ENCODE measurements at regions not wholly inside any gene's neighbourhood (a gene's known extent, or its start where the extent isn't known, plus 50 kb on each side); places are given as distances from the start of the nearest gene placed in this dataset.

- TF ChIP-seq, protein P1, sequence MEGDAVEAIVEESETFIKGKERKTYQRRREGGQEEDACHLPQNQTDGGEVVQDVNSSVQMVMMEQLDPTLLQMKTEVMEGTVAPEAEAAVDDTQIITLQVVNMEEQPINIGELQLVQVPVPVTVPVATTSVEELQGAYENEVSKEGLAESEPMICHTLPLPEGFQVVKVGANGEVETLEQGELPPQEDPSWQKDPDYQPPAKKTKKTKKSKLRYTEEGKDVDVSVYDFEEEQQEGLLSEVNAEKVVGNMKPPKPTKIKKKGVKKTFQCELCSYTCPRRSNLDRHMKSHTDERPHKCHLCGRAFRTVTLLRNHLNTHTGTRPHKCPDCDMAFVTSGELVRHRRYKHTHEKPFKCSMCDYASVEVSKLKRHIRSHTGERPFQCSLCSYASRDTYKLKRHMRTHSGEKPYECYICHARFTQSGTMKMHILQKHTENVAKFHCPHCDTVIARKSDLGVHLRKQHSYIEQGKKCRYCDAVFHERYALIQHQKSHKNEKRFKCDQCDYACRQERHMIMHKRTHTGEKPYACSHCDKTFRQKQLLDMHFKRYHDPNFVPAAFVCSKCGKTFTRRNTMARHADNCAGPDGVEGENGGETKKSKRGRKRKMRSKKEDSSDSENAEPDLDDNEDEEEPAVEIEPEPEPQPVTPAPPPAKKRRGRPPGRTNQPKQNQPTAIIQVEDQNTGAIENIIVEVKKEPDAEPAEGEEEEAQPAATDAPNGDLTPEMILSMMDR (IDR thresholded peaks at IDR 0.05): no peak
Observed at GRCh38 chr13:34065928-34066327, 248.0 kb downstream of the RFC3 start.

DNA sequence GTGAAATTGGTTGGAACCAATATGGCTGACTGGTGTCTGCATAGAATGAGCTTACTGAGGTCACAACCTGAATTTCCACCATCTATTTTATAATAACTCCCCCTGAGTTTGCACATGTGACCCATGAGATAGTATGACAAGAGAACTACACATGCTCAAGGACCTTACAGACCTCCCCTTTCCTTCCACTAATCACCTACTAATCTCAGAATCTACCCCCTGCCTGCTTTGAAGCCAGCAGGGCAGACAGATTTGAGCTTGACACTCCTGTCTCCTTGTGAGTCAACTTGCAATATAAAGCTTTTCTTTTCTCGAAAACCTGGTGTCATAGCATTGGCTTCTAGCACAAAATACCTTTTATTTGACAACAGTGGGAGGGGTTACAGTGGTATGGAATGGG, 248.4 kb downstream of the RFC3 start:
- TF ChIP-seq, protein P1 (IDR thresholded peaks at IDR 0.05): no peak

DNA sequence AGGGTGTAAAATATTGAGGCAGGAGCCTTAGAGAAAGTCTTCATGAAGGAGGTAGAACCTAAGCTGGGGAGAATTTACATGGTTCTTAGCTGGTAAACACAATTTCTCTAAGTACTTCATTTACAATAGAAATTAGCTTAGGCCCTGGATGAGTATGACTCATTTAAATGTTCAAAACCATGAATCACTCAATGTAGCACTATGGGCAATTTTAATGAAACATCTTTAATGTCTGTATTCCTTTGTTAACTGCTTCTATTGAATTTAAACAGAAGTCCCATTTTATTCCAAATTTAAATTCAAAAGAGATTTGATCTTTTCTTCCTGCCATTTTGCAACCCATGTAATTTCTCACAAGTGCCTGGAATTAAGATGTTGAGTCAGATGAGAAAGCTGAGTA, 252.1 kb downstream of the RFC3 start:
- TF ChIP-seq, protein P1 (IDR thresholded peaks at IDR 0.05): no peak

- TF ChIP-seq, protein P1 (IDR thresholded peaks at IDR 0.05): no peak
Observed at GRCh38 chr13:34070544-34071303, 252.8 kb downstream of the RFC3 start.

DNA sequence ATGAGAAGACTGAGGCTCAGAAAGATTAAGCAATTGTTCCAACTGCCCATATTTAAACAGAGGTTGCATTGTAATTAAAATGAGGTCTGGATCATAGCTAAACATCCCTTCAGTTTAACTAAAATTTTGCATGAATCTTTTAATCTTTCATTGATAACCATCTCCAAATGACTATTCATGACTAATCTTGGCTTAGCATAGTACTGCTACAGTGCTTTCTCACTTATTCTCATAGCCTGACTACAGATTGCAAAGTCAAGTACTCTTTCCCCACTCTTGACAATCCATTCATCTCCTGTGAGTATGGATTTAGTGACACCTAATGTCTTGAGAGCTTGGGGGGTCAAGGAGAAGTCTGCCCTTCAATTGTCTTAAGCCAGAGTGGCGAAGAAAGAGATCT, 258.4 kb downstream of the RFC3 start:
- TF ChIP-seq, protein P1 (IDR thresholded peaks at IDR 0.05): no peak

- TF ChIP-seq, protein P1 (IDR thresholded peaks at IDR 0.05): peak; percentile 58
Observed at GRCh38 chr13:34076943-34077703, 259.2 kb downstream of the RFC3 start.

GRCh38 chr13:34078334-34078999, 260.5 kb downstream of the RFC3 start:
- TF ChIP-seq, protein P1 (IDR thresholded peaks at IDR 0.05): no peak
